Kidney (tissue), 13 donors: ENCODE measurements at regions not wholly inside any gene's neighbourhood (a gene's known extent, or its start where the extent isn't known, plus 50 kb on each side); places are given as distances from the start of the nearest gene placed in this dataset.
A peak's percentile ranks its signal among the peaks of the same experiment; 100 is the strongest.

Source experiments
- DNase-seq, 5 donors: peaks; one replicate each; pipeline ENCODE4 v3.0.0-alpha.2; 2013 to 2020
- FAIRE-seq: peaks from 2 replicates; lab custom pipeline; 2012; peaks lifted over from hg19 to GRCh38; lab: Jason Lieb, UNC
- H3K27ac ChIP-seq, 2 donors: one replicate each; pipeline ENCODE4 v1.7.0; 2013; ENCODE audit warnings: low read depth in 2 of 2, low read length in 2 of 2, inconsistent platforms in 1 of 2
- H3K27me3 ChIP-seq: one replicate; pipeline ENCODE4 v1.7.1; 2013; ENCODE audit warnings: low read length, inconsistent platforms; ENCODE audit not compliant: control insufficient read depth, insufficient read depth
- H3K36me3 ChIP-seq, 3 donors: one replicate each; pipeline versions ENCODE4 v1.7.0 to v1.7.1; 2013; ENCODE audit warnings: low read length in 3 of 3, control low read depth in 1 of 3, inconsistent platforms in 1 of 3; ENCODE audit not compliant: insufficient read depth in 3 of 3, control insufficient read depth in 2 of 3
- H3K4me1 ChIP-seq, 3 donors: one replicate each; pipeline versions ENCODE4 v1.7.0 to v1.7.1; 2013; ENCODE audit warnings: low read length in 3 of 3, inconsistent platforms in 1 of 3, low read depth in 1 of 3; ENCODE audit not compliant: control insufficient read depth in 2 of 3, insufficient read depth in 2 of 3
- H3K4me3 ChIP-seq, 3 donors: one replicate each; pipeline versions ENCODE4 v1.7.0 to v1.8.1; 2013; ENCODE audit warnings: low read length in 3 of 3, control low read depth in 1 of 3, inconsistent platforms in 1 of 3
- H3K9ac ChIP-seq, 3 donors: one replicate each; pipeline versions ENCODE4 v1.7.0 to v1.7.1; 2013; ENCODE audit warnings: low read length in 3 of 3, control low read depth in 1 of 3, inconsistent platforms in 1 of 3
- H3K9me3 ChIP-seq, 3 donors: one replicate each; pipeline versions ENCODE4 v1.7.0 to v1.7.1; 2013; ENCODE audit warnings: low read length in 3 of 3, control low read depth in 1 of 3, inconsistent platforms in 1 of 3; ENCODE audit not compliant: control insufficient read depth in 2 of 3, insufficient read depth in 1 of 3
- CTCF ChIP-seq: IDR thresholded peaks from 3 replicates; pipeline ENCODE4 v1.5.1; 2012; ENCODE audit warnings: mild to moderate bottlenecking, moderate library complexity, borderline replicate concordance; ENCODE audit not compliant: insufficient read depth; ENCODE audit errors: extremely low read depth
- intact Hi-C: fragments of 100-400 bp; cut with DNase I; formaldehyde crosslinking; loops from one replicate; pipeline ENCODE4 v1.11.1; 2022
- donor health status: control.
- donor health status: control.
- donor health status: control.
- donor health status: control.
- donor health status: control.
- donor health status: DM: yes; HTN: yes; CAD: no.
- donor health status: Normal renal cell carcinoma (clear cell type).

- no peak for FAIRE-seq
- Histone ChIP-seq H3K9ac (no peak overlapping the region), H3K4me3 (no peak overlapping the region), H3K4me1 (no peaks in the 10 kb centered on the region), H3K9me3 (no peaks in the 10 kb centered on the region), H3K27me3 (no peaks in the 10 kb centered on the region), H3K27ac (no peak overlapping the region), H3K36me3 (no peaks in the 10 kb centered on the region)
- intact Hi-C loops, result no loop called here
- DNase-seq, result peak in 1 of 5 donors; percentile 58
- TF ChIP-seq CTCF, result no peak
Measured at GRCh38 chr14:23719225-23719985, 83.2 kb downstream of the DHRS2 start.

GRCh38 chr14:23722675-23723074 lies 86.5 kb downstream of the DHRS2 start:
- Histone ChIP-seq H3K9me3 (no peaks in the 10 kb centered on the region), H3K9ac (no peak overlapping the region), H3K4me1 (no peaks in the 10 kb centered on the region), H3K36me3 (no peaks in the 10 kb centered on the region), H3K4me3 (no peak overlapping the region), H3K27ac (no peak overlapping the region), H3K27me3 (no peaks in the 10 kb centered on the region)
- DNase-seq (no peak), FAIRE-seq (no peak)
- intact Hi-C loops, result no loop called here
- TF ChIP-seq CTCF, result no peak

- H3K27ac ChIP-seq, result no peak overlapping the region
- DNase-seq (no peak), FAIRE-seq (no peak)
- H3K36me3 ChIP-seq, result no peaks in the 10 kb centered on the region
- intact Hi-C loops, result no loop called here
- H3K9ac ChIP-seq, result no peak overlapping the region
- TF ChIP-seq CTCF, result no peak
- H3K4me3 ChIP-seq, result no peak overlapping the region
- H3K9me3 ChIP-seq, result no peaks in the 10 kb centered on the region
- no peaks in the 10 kb centered on the region for H3K27me3 ChIP-seq
- H3K4me1 ChIP-seq, result no peaks in the 10 kb centered on the region
Measured at GRCh38 chr14:23723911-23724310, 87.7 kb downstream of the DHRS2 start.
